Fibroblast of mammary gland (primary cell): ENCODE measurements at regions not wholly inside any gene's neighbourhood (a gene's known extent, or its start where the extent isn't known, plus 50 kb on each side); places are given as distances from the start of the nearest gene placed in this dataset.
"Not testable (repeated sequence)": the region's sequence is repeated elsewhere in the genome, so short reads cannot be mapped to it uniquely, and the experiment has no call there.

Source experiments
- DNase-seq: peaks from one replicate; pipeline ENCODE4 v3.0.0-alpha.2; 2010; ENCODE audit warnings: low read depth
- H3K4me3 ChIP-seq: 2 replicates; pipeline ENCODE4 v1.5.1; 2011; ENCODE audit warnings: low read depth, mild to moderate bottlenecking, low read length, moderate library complexity; ENCODE audit not compliant: control insufficient read depth
- TF ChIP-seq, protein P1 (sequence below): conservative IDR thresholded peaks from 2 replicates; pipeline ENCODE4 v1.5.1; 2011; ENCODE audit warnings: low read depth, low read length, inconsistent platforms; ENCODE audit not compliant: control insufficient read depth, insufficient read depth

DNA sequence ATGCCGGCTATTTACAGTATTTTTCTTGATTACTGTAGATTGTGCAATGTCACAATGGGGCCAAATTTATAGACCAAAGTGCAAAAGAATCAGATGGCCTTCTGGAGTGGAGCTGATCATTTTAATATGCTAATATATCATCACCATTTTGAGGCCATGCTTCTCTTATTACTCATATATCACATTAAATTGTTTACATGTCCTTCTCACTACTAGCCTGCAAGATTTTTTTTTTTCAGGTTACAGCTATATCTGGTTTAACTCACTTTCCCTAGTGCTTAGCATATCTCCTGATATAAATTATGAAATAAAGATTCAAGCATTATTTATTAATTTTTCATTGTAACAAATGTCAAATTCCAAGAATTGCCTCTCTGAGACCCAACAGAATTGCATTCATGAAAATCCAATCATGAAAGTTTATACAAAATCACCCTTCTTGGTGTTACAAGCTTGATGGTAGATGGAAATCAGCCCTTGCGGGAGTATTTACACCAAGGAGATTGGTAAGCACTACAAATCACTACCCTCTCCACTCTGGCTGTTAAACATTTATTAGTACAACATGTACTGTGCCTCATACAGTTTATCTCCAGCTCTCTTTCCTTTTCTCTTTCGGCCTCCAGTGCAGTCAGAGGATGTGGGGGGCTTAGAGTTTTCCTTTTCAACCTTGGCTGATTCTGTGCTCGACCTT is 703.9 kb downstream of the BRINP1 start:
- no peak for DNase-seq
- H3K4me3 ChIP-seq = no peak overlapping the region
- TF ChIP-seq, protein P1, sequence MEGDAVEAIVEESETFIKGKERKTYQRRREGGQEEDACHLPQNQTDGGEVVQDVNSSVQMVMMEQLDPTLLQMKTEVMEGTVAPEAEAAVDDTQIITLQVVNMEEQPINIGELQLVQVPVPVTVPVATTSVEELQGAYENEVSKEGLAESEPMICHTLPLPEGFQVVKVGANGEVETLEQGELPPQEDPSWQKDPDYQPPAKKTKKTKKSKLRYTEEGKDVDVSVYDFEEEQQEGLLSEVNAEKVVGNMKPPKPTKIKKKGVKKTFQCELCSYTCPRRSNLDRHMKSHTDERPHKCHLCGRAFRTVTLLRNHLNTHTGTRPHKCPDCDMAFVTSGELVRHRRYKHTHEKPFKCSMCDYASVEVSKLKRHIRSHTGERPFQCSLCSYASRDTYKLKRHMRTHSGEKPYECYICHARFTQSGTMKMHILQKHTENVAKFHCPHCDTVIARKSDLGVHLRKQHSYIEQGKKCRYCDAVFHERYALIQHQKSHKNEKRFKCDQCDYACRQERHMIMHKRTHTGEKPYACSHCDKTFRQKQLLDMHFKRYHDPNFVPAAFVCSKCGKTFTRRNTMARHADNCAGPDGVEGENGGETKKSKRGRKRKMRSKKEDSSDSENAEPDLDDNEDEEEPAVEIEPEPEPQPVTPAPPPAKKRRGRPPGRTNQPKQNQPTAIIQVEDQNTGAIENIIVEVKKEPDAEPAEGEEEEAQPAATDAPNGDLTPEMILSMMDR = no peak

DNA sequence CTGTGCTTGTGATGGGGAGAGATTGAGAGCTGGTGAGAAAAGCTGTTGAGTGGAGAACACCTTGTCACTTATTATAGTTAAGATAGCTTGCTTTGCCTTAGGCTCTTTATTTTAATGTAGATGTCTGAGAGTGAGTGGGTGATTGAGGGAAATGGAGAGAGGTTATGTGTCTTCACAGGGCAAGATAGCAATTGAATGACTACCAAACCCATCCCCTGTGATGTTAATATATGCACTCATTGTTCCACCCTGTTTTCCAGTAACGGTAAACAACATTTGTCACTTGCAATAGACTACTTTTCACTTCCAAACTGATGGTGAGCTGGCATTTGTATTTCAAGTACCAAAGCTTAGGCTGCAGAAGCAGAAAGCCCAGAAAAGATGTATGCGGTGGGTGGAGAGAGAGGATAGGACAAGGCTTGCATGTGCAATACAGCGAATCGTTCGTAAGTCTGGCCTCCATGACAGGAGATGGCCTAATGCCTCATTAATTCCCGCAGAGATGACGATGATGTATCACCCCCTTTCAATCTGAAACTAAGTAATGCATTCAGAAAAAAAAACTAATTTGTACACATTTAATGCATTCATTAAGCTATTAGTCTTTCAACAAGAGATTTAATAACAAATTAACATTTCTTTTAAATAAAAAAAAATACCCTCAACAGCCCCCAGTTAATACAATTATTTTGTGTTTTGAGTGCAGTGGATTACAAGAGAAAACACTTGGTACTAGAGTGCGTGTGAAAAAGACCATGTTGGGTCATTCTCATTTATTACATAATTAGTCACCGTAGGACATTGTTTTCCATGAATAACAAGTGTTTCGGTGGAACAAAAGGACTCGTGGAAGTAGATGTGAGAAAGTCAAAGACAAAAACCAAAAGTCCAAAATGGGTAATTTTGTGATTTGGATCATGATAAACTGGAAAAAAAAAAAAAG is 699.0 kb downstream of the BRINP1 start:
- TF ChIP-seq, protein P1 = no peak
- no peak overlapping the region for H3K4me3 ChIP-seq
- no peak for DNase-seq

DNA sequence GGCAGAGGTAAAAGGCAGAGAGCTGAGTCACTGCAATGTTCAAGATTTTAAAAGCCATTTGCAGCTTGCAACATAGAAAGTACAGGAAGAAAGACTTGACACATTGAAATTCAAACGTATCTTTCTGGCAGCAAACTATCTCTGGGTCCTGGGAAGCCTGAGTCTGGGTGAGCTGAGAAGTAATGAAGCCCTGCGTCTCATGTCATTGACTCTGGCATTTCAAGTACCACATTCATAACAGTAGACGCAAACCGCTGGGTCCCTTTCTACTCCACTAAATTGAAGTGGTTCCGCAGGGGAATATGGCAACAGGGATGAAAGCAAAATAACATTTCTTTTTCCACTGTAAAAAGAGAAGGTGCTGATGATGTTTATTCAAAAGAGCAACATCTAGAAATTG is 694.3 kb downstream of the BRINP1 start:
- no peak overlapping the region for H3K4me3 ChIP-seq
- no peak for DNase-seq
- TF ChIP-seq, protein P1 = no peak

DNA sequence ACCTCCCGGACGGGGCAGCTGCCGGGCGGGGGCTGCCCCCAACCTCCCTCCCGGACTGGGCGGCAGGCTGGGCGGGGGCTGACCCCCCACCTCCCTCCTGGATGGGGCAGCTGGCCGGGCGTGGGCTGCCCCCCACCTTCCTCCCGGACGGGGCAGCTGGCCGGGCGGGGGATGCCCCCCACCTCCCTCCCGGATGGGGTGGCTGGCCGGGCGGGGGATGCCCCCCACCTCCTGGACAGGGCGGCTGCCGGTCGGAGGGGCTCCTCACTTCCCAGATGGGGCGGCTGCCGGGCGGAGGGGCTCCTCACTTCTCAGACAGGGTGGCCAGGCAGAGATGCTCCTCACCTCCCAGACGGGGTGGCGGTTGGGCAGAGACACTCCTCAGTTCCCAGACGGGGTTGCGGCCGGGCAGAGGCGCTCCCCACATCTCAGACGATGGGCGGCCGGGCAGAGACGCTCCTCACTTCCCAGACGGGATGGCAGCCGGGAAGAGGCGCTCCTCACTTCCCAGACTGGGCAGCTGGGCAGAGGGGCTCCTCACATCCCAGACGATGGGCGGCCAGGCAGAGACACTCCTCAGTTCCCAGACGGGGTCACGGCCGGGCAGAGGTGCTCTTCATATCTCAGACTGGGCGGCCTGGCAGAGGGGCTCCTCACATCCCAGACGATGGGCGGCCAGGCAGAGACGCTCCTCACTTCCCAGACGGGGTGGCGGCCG is 691.1 kb downstream of the BRINP1 start:
- H3K4me3 ChIP-seq, DNase-seq: not testable (repeated sequence)

DNA sequence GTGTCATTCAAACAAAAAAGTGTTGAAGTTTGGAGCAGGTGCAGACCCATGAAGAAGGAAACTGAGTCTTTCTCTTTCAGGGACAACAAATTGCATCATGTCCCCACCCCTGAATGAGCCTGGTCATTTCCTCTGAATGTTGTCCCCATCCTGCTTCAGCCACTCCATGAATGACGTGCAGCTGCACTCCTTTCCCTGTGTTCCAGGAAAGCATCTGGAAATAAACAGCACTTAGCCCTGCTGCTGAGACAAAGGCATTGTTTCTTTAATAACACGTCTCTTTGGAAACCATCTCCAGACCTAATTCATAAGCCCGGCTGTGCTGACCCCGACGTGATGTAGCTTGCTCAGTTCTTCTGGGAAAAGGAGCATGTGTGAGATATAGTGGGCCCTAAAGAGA is 682.3 kb downstream of the BRINP1 start:
- H3K4me3 ChIP-seq = no peak overlapping the region
- no peak for DNase-seq
- TF ChIP-seq, protein P1 = no peak

DNA sequence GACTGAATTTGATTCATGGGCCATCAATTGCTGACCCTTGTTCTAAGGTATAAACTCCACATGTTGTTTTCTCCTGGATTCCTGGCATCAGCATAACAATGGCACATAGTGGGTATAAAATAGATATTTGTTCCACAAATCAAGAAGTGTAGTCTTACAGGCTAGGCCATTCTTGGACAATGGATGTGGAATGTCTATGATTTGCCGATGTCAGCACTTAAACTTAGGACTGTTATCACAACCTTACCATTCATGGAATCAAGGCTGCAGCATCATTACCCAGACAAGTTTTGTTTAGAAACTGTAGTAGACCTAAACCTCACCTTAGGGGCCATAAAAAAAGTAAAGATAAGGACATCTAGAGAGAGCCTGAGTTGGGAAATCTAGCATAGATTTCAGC is 680.0 kb downstream of the BRINP1 start:
- no peak for DNase-seq
- no peak overlapping the region for H3K4me3 ChIP-seq
- TF ChIP-seq, protein P1 = no peak

DNA sequence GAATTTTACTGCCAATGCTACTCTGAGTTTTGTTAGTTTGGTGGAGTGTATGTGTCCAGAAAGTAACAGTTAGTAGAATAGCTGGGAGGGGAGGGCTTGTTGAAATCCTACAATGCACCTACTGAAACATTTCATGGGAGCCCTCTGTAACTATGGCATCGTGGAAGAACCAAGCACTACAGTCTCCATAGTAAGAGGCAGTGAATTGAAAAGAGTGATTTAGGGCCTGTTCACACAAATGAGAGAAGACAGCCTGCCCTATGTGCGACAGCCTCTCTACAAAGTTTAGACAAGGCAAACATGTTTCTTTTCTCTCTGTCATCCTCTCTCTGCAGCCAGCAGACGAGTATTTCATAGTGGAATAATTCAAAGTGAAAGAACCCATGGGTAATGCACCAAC is 676.6 kb downstream of the BRINP1 start:
- H3K4me3 ChIP-seq = no peak overlapping the region
- no peak for DNase-seq
- TF ChIP-seq, protein P1 = no peak
